ENCODE measurements at regions not wholly inside any gene's neighbourhood (a gene's known extent, or its start where the extent isn't known, plus 50 kb on each side); places are given as distances from the start of the nearest gene placed in this dataset.

GRCh38 chr22:48369789-48370507 is 1457.7 kb downstream of the BRD1 start:
- no peak for TF ChIP-seq POLR2A (IDR thresholded peaks at IDR 0.05; ENCODE audit: low read depth, low read length)
- no peak for TF ChIP-seq SPI1 (IDR thresholded peaks at IDR 0.05; ENCODE audit: low read depth, low read length)
- TF ChIP-seq TAF1 (IDR thresholded peaks at IDR 0.05; ENCODE audit: low read depth, low read length), result no peak
- TF ChIP-seq POU2F2 (IDR thresholded peaks at IDR 0.05; ENCODE audit: low read depth, low read length), result no peak
- no peak for TF ChIP-seq PAX5 (IDR thresholded peaks at IDR 0.05; ENCODE audit: insufficient read depth, low read length, severe bottlenecking)
- no peak for TF ChIP-seq POLR2AphosphoS5 (IDR thresholded peaks at IDR 0.05; ENCODE audit: low read depth, low read length)

Data from GM12891 (cell line).